ENCODE measurements at regions not wholly inside any gene's neighbourhood (a gene's known extent, or its start where the extent isn't known, plus 50 kb on each side); places are given as distances from the start of the nearest gene placed in this dataset.
"Not testable (repeated sequence)": the region's sequence is repeated elsewhere in the genome, so short reads cannot be mapped to it uniquely, and the experiment has no call there.

GRCh38 chr3:20396335-20396734 is 210.3 kb upstream of the SGO1 start:
- DNase-seq (ENCODE audit: low read depth), result no peak

DNA sequence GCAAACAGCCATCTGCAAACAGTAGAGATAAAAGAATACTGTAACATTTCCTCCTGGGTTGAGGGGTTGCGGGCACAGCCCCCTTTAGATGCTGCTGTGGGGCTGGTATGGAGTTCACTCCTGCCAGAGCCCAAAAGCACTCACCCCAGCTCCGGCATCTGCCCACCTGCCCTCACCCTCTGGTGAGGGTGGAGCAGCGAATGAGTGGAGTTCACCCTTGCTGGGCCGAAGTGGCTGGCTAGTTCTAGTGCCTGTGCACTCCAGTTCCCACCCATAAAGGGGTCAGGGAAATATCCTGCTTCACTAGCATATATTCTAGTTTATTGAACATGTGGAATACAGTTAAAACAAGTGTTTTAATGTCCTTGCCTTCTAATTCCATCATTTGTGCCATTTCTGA is 209.7 kb upstream of the SGO1 start:
- no peak for DNase-seq (ENCODE audit: low read depth)

DNA sequence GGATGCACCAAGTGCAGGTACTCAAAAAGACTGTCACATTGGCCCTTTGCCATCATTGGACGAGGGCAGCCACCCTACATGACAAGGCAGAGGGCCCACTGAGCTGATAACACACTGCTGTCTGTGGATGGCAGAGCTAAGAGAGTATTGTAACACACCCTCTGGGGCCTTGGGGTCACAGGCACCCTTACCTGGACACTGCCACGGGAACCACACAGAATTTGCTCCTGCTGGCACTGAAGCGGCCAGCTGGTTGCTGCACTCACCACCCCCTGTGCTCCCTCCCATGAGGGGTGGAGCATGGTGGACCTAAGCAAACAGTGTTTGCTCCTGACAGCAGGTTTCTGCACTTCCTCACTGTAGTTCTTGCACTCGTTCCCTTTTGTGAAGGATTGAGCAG is 208.2 kb upstream of the SGO1 start:
- DNase-seq (ENCODE audit: low read depth), result no peak

GRCh38 chr3:20391644-20392043 is 205.6 kb upstream of the SGO1 start:
- no peak for DNase-seq (ENCODE audit: low read depth)

GRCh38 chr3:20388971-20389370 is 203.0 kb upstream of the SGO1 start:
- DNase-seq (ENCODE audit: low read depth), result no peak

GRCh38 chr3:20380295-20380694 is 194.3 kb upstream of the SGO1 start:
- no peak for DNase-seq (ENCODE audit: low read depth)

- DNase-seq (ENCODE audit: low read depth), result no peak
Observed at GRCh38 chr3:20378315-20378714, 192.3 kb upstream of the SGO1 start.

GRCh38 chr3:20376665-20377217 is 190.7 kb upstream of the SGO1 start:
- no peak for DNase-seq (ENCODE audit: low read depth)

GRCh38 chr3:20375302-20375701 is 189.3 kb upstream of the SGO1 start:
- no peak for DNase-seq (ENCODE audit: low read depth)

DNA sequence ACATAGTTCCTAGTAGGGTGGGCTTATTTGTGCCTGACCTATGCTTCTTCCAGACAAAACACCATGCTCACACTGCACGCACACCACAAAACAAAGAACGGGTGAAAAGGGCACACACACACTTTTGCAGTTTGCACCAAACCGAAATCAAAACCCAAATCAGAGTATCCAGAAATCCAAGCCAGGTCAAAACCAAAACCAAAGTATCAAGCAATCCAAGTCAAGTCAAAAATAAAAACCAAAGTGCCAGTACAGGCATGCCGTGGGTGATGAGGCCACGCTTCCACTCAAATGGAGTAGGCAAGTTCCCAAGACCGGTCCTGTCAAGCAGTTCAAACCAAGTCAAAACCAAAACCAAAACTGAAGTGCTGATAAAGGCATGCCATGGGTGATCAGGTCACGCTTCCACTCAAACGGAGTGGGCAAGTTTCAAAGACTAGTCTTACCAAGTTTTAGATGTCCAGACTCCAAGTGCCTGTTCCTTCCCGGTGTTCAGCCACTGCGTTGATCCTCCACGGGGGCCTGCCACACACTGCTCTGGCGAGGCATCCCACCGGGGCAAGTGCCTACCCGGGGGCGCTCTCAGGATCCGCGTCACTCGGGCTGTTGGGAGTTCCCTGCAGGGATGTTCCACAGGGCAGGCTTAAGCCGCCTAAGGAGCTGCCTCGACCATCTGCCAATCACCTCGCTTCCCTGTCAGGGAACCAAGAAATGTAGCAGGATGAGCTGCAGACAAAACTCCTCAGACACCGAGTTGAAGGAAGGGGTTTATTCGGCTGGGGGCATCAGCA is 184.5 kb upstream of the SGO1 start:
- not testable (repeated sequence) for DNase-seq (ENCODE audit: low read depth)

DNA sequence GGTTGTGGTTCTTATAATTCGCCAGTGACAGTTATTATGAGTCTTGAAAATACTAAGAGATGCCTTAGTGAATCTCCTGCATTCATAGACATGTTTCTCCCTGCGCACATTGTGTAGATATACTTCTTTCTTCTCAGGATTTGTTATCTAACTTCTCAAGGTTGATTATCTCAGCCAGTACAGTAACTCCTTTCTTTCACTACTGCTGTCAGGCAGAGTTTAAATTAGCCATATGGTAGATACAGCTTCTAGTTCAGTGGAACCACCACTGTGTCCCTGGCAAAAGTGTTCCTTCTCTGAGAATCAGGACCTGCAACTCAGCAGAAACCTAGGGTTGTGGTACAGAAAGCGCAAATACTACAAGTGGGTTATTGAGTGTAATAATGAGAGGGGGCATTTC is 175.0 kb upstream of the SGO1 start:
- no peak for DNase-seq (ENCODE audit: low read depth)

- DNase-seq (ENCODE audit: low read depth), result no peak
Observed at GRCh38 chr3:20353286-20353685, 167.3 kb upstream of the SGO1 start.

GRCh38 chr3:20352546-20353179 is 166.7 kb upstream of the SGO1 start:
- DNase-seq (ENCODE audit: low read depth), result no peak

- no peak for DNase-seq (ENCODE audit: low read depth)
Observed at GRCh38 chr3:20350449-20350848, 164.4 kb upstream of the SGO1 start.

GRCh38 chr3:20346916-20347315 is 160.9 kb upstream of the SGO1 start:
- no peak for DNase-seq (ENCODE audit: low read depth)

- DNase-seq (ENCODE audit: low read depth), result no peak
Observed at GRCh38 chr3:20346369-20346768, 160.4 kb upstream of the SGO1 start.

DNA sequence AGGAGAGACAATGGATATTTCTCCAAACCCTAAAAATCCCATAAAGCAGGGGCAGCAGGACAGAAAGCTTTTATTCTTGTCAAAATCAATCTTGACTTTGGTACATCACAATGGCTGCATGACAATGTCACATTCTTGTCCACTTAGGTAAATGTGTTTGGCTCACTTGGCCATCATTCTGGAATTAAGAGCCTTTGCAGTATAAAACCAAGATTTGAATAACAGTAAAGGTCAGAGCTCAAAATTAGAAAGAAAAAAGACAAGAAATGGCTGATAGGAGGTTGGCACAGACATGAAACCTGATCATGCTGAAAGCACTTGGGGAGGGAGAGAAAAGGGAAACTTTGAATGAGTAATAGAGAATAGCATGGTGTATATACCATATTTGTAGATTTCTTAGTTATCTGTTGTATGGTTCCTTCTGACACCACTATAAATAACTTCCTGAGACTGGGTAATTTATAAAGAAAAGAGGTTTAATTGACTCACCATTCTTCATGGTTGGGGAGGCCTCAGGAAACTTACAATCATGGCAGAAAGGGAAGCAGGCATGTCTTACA is 158.5 kb upstream of the SGO1 start:
- no peak for DNase-seq (ENCODE audit: low read depth)

DNA sequence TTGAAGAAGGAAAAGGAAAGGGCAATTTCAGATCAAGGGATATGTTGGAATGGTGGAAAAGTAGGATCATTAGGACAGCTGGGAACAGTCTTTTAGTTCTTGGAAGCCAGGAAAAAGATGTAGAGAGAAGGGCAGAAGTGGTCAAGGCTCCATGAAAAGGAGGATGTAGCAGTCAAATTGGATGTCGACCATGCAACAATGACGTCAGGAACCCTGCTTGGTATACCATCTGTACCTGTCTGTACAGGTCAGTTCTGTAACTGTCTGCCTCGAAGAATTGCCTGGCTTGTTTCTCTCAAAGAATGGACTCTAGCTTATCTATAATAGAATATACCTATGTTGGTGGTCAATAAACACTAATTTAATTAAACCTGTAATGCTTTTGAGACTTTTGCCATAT is 157.8 kb upstream of the SGO1 start:
- no peak for DNase-seq (ENCODE audit: low read depth)

DNA sequence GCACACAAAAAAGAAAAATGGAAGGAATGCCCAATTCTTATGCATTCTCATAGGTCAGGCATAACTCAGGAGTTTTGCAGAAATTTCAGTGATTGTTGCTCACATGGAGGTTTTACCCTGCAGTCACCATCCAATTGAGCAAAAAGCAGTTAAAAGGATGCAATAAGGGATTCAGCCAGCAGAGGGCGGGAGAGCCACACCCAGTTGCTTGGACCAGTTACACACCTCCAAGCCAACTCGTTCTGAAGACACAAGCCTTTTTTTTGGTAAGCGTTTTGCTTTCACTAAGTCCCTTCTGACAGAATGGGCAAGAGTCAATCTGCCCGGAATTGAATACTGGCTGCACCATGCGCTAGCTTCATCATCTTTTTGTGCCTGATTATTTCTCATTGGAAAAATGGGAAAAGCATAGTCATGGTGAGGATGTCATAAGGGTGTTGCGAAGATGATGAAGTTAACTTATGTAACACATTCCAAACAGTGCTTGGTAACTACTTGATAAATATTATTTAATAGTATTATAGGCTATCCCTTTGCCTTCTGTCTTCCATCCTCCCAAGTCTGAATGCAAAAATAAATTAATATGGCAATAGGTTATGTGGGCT is 154.4 kb upstream of the SGO1 start:
- DNase-seq (ENCODE audit: low read depth), result peak; percentile 47

DNA sequence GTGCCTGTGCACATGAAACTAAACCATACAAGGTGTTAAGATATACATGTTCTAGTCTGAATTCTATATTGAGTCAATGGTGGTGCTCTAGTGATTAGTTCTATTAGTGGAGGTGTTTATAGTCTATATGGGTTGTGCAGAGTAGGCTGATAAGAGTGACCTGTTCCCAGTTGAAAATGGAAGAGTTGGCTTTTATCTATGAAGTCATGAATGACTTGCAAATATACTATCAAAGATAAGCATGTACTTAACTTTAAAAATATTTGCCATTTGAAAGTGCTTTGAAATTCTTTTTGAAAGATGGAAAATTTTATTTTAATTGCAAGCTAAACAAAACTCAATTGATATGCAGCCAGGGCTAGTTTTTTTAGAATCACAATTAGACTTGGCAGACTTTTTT is 150.6 kb upstream of the SGO1 start:
- DNase-seq (ENCODE audit: low read depth), result no peak

GRCh38 chr3:20334842-20335241 is 148.8 kb upstream of the SGO1 start:
- no peak for DNase-seq (ENCODE audit: low read depth)

- DNase-seq (ENCODE audit: low read depth), result no peak
Observed at GRCh38 chr3:20327889-20328288, 141.9 kb upstream of the SGO1 start.

DNA sequence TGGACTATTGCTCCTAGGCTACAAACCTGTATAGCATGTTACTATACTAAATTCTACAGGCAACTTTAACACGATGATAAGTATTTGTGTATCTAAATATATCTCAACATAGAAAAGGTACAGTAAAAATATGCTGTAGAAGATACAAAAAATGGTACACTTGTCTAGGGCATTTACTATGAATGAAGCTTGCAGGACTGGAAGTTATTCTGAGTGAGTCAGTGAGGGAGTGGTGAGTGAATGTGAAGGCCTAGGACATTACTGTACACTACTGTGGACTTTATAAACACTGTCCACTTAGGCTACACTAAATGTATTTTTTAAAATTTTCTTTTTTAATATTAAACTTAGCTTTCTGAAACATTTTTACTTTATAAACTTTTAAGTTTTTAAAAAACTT is 140.5 kb upstream of the SGO1 start:
- DNase-seq (ENCODE audit: low read depth), result no peak
